Kidney (tissue), 13 donors: ENCODE measurements at regions not wholly inside any gene's neighbourhood (a gene's known extent, or its start where the extent isn't known, plus 50 kb on each side); places are given as distances from the start of the nearest gene placed in this dataset.

Experiments
- DNase-seq, 5 donors: peaks; one replicate each; pipeline ENCODE4 v3.0.0-alpha.2; 2013 to 2020
- FAIRE-seq: peaks from 2 replicates; lab custom pipeline; 2012; peaks lifted over from hg19 to GRCh38; lab: Jason Lieb, UNC
- H3K27ac ChIP-seq, 2 donors: one replicate each; pipeline ENCODE4 v1.7.0; 2013; ENCODE audit warnings: low read depth in 2 of 2, low read length in 2 of 2, inconsistent platforms in 1 of 2
- H3K27me3 ChIP-seq: one replicate; pipeline ENCODE4 v1.7.1; 2013; ENCODE audit warnings: low read length, inconsistent platforms; ENCODE audit not compliant: control insufficient read depth, insufficient read depth
- H3K36me3 ChIP-seq, 3 donors: one replicate each; pipeline versions ENCODE4 v1.7.0 to v1.7.1; 2013; ENCODE audit warnings: low read length in 3 of 3, control low read depth in 1 of 3, inconsistent platforms in 1 of 3; ENCODE audit not compliant: insufficient read depth in 3 of 3, control insufficient read depth in 2 of 3
- H3K4me1 ChIP-seq, 3 donors: one replicate each; pipeline versions ENCODE4 v1.7.0 to v1.7.1; 2013; ENCODE audit warnings: low read length in 3 of 3, inconsistent platforms in 1 of 3, low read depth in 1 of 3; ENCODE audit not compliant: control insufficient read depth in 2 of 3, insufficient read depth in 2 of 3
- H3K4me3 ChIP-seq, 3 donors: one replicate each; pipeline versions ENCODE4 v1.7.0 to v1.8.1; 2013; ENCODE audit warnings: low read length in 3 of 3, control low read depth in 1 of 3, inconsistent platforms in 1 of 3
- H3K9ac ChIP-seq, 3 donors: one replicate each; pipeline versions ENCODE4 v1.7.0 to v1.7.1; 2013; ENCODE audit warnings: low read length in 3 of 3, control low read depth in 1 of 3, inconsistent platforms in 1 of 3
- H3K9me3 ChIP-seq, 3 donors: one replicate each; pipeline versions ENCODE4 v1.7.0 to v1.7.1; 2013; ENCODE audit warnings: low read length in 3 of 3, control low read depth in 1 of 3, inconsistent platforms in 1 of 3; ENCODE audit not compliant: control insufficient read depth in 2 of 3, insufficient read depth in 1 of 3
- CTCF ChIP-seq: IDR thresholded peaks from 3 replicates; pipeline ENCODE4 v1.5.1; 2012; ENCODE audit warnings: mild to moderate bottlenecking, moderate library complexity, borderline replicate concordance; ENCODE audit not compliant: insufficient read depth; ENCODE audit errors: extremely low read depth
- intact Hi-C: fragments of 100-400 bp; cut with DNase I; formaldehyde crosslinking; loops from one replicate; pipeline ENCODE4 v1.11.1; 2022
- donor health status: control.
- donor health status: control.
- donor health status: control.
- donor health status: control.
- donor health status: control.
- donor health status: DM: yes; HTN: yes; CAD: no.
- donor health status: Normal renal cell carcinoma (clear cell type).

- H3K9me3 ChIP-seq: peaks cover 0 to 9% (median 5%) of the 10 kb centered on the region in 3 donors
- TF ChIP-seq CTCF: no peak
- no peak overlapping the region for H3K4me3 ChIP-seq
- no peak overlapping the region for H3K27ac ChIP-seq
- H3K4me1 ChIP-seq: peaks cover 0 to 2% (median 0%) of the 10 kb centered on the region in 3 donors
- no peak overlapping the region for H3K9ac ChIP-seq
- FAIRE-seq (no peak), DNase-seq (no peak)
- H3K36me3 ChIP-seq: no peaks in the 10 kb centered on the region
- intact Hi-C loops: no loop called here
- no peaks in the 10 kb centered on the region for H3K27me3 ChIP-seq
These were observed 187.2 kb downstream of the RAB28 start for GRCh38 chr4:13296986-13297385.

GRCh38 chr4:13294961-13295605 is 189.1 kb downstream of the RAB28 start:
- no peak overlapping the region for H3K27ac ChIP-seq
- intact Hi-C loops: no loop called here
- no peak for FAIRE-seq
- H3K9me3 ChIP-seq: peaks cover 0 to 9% (median 5%) of the 10 kb centered on the region in 3 donors
- DNase-seq: peak in 4 of 5 donors; percentile 75 to 93 (median 83)
- no peak overlapping the region for H3K9ac ChIP-seq
- H3K4me3 ChIP-seq: no peak overlapping the region
- H3K27me3 ChIP-seq: no peaks in the 10 kb centered on the region
- peaks cover 0 to 2% (median 0%) of the 10 kb centered on the region in 3 donors for H3K4me1 ChIP-seq
- H3K36me3 ChIP-seq: no peaks in the 10 kb centered on the region
- TF ChIP-seq CTCF: no peak

- intact Hi-C loops: no loop called here
- no peak overlapping the region for H3K27ac ChIP-seq
- no peaks in the 10 kb centered on the region for H3K36me3 ChIP-seq
- H3K4me3 ChIP-seq: no peak overlapping the region
- H3K27me3 ChIP-seq: no peaks in the 10 kb centered on the region
- FAIRE-seq (no peak), DNase-seq (no peak)
- peaks cover 0 to 7% (median 4%) of the 10 kb centered on the region in 3 donors for H3K9me3 ChIP-seq
- no peak for TF ChIP-seq CTCF
- H3K4me1 ChIP-seq: peaks cover 0 to 2% (median 0%) of the 10 kb centered on the region in 3 donors
- no peak overlapping the region for H3K9ac ChIP-seq
These were observed 191.8 kb downstream of the RAB28 start for GRCh38 chr4:13292372-13292771.
